GM23338 (cell line): ENCODE measurements at regions not wholly inside any gene's neighbourhood (a gene's known extent, or its start where the extent isn't known, plus 50 kb on each side); places are given as distances from the start of the nearest gene placed in this dataset.

Experiments
- ATAC-seq: fragments of 200-7000 bp; cut with Tn5 transposase; 3 replicates; pipeline ENCODE4 v1.9.1; 2020
- DNase-seq: peaks from one replicate; pipeline ENCODE4 v3.0.0-alpha.2; 2015; ENCODE audit warnings: low spot score
- H2AFZ ChIP-seq: fragments of 200-600 bp; sonication (generic); 2 replicates; pipeline ENCODE4 v1.8.0; 2016; ENCODE audit warnings: antibody characterized with exemption, mild to moderate bottlenecking, moderate library complexity
- H3F3A ChIP-seq: fragments of 200-600 bp; sonication (generic); replicated peaks from 2 replicates; pipeline ENCODE4 v1.8.0; 2017; ENCODE audit warnings: antibody characterized with exemption, mixed run types, low read depth
- H3K27ac ChIP-seq: fragments of 200-600 bp; sonication (generic); 2 replicates; pipeline ENCODE4 v1.6.1; 2016; ENCODE audit warnings: low read depth
- H3K27me3 ChIP-seq: fragments of 200-600 bp; sonication (generic); 2 replicates; pipeline ENCODE4 v1.8.0; 2016; ENCODE audit warnings: mild to moderate bottlenecking, mixed run types, moderate library complexity; ENCODE audit not compliant: insufficient read depth
- H3K36me3 ChIP-seq: fragments of 200-600 bp; sonication (generic); 2 replicates; pipeline ENCODE4 v1.8.0; 2016; ENCODE audit warnings: mild to moderate bottlenecking; ENCODE audit not compliant: insufficient read depth
- H3K4me1 ChIP-seq: fragments of 200-600 bp; sonication (generic); 2 replicates; pipeline ENCODE4 v1.8.0; 2016; ENCODE audit warnings: mild to moderate bottlenecking, moderate library complexity; ENCODE audit not compliant: insufficient read depth
- H3K4me2 ChIP-seq: fragments of 200-600 bp; sonication (generic); 2 replicates; pipeline ENCODE4 v1.7.1; 2017; ENCODE audit warnings: mixed run types
- H3K4me3 ChIP-seq: fragments of 200-600 bp; sonication (generic); 2 replicates; pipeline ENCODE4 v1.6.1; 2016; ENCODE audit warnings: mixed run types
- H3K79me2 ChIP-seq: fragments of 200-600 bp; sonication (generic); replicated peaks from 2 replicates; pipeline ENCODE4 v1.8.0; 2017; ENCODE audit warnings: mild to moderate bottlenecking; ENCODE audit not compliant: insufficient read depth
- H3K9me2 ChIP-seq: fragments of 200-600 bp; sonication (generic); 2 replicates; pipeline ENCODE4 v1.8.0; 2017; ENCODE audit not compliant: insufficient read depth
- H4K20me1 ChIP-seq: fragments of 200-600 bp; sonication (generic); replicated peaks from 2 replicates; pipeline ENCODE4 v1.8.0; 2017; ENCODE audit warnings: mild to moderate bottlenecking; ENCODE audit not compliant: insufficient read depth
- H3K27ac Mint-ChIP-seq: 2 replicates; pipeline ENCODE4 v1.8.0; 2020; ENCODE audit warnings: inconsistent platforms, mild to moderate bottlenecking, moderate library complexity, mixed read lengths
- H3K27me3 Mint-ChIP-seq: 3 replicates; pipeline ENCODE4 v1.8.0; 2022; ENCODE audit warnings: low read depth, mild to moderate bottlenecking, moderate library complexity, mixed read lengths, inconsistent platforms; ENCODE audit not compliant: insufficient read depth, poor library complexity
- H3K36me3 Mint-ChIP-seq: 3 replicates; pipeline ENCODE4 v1.8.0; 2021; ENCODE audit warnings: low read depth, mild to moderate bottlenecking, inconsistent platforms, moderate library complexity, mixed read lengths
- H3K4me1 Mint-ChIP-seq: 3 replicates; pipeline ENCODE4 v1.8.0; 2020; ENCODE audit warnings: mild to moderate bottlenecking, inconsistent platforms, mixed read lengths
- H3K4me3 Mint-ChIP-seq: 3 replicates; pipeline ENCODE4 v1.8.0; 2021; ENCODE audit warnings: moderate library complexity, mild to moderate bottlenecking, inconsistent platforms, mixed read lengths
- H3K9me3 Mint-ChIP-seq: 3 replicates; pipeline ENCODE4 v1.8.0; 2020; ENCODE audit warnings: moderate library complexity, mild to moderate bottlenecking, inconsistent platforms, mixed read lengths
- CREB1 ChIP-seq: fragments of 250-450 bp; sonication (Bioruptor Pico); IDR thresholded peaks from 2 replicates; pipeline ENCODE4 v1.5.0; 2020; ENCODE audit warnings: low read depth, mild to moderate bottlenecking, moderate library complexity
- EZH2 ChIP-seq: fragments of 200-600 bp; sonication (generic); IDR thresholded peaks from one replicate; pipeline ENCODE4 v1.8.0; 2017; ENCODE audit warnings: antibody characterized with exemption, mild to moderate bottlenecking, low read depth; ENCODE audit not compliant: unreplicated experiment
- EZH2phosphoT487 ChIP-seq: fragments of 200-600 bp; sonication (generic); IDR thresholded peaks from one replicate; pipeline ENCODE4 v1.8.1; 2018; ENCODE audit warnings: antibody characterized with exemption; ENCODE audit not compliant: unreplicated experiment
- NANOG ChIP-seq: IDR thresholded peaks from 2 replicates; pipeline ENCODE4 v1.6.1; 2016; ENCODE audit warnings: antibody characterized with exemption, borderline replicate concordance
- POLR2AphosphoS5 ChIP-seq: IDR thresholded peaks from 2 replicates; pipeline ENCODE4 v1.6.1; 2016; ENCODE audit warnings: antibody characterized with exemption, low read depth
- STAT1 ChIP-seq: IDR thresholded peaks from one replicate; pipeline ENCODE4 v1.6.1; 2016; ENCODE audit warnings: antibody characterized with exemption; ENCODE audit not compliant: unreplicated experiment
- ZNF114 ChIP-seq: fragments of 250-450 bp; sonication (Bioruptor Pico); IDR thresholded peaks from 2 replicates; pipeline ENCODE4 v1.5.0; 2020; ENCODE audit warnings: mild to moderate bottlenecking, moderate library complexity
- ZNF331 ChIP-seq: fragments of 250-450 bp; sonication (Bioruptor Pico); IDR thresholded peaks from 2 replicates; pipeline ENCODE4 v1.5.0; 2020; ENCODE audit warnings: low read depth, mild to moderate bottlenecking, moderate library complexity
- TF ChIP-seq, protein P1 (sequence below), 2 experiments: fragments of 200-600 bp in 1 of 2; sonication (generic) in 1 of 2; conservative IDR thresholded peaks; 2 replicates each; pipeline versions ENCODE4 v1.5.1 to v1.6.1; 2016 to 2017; ENCODE audit warnings: antibody characterized with exemption in 2 of 2, low read depth in 2 of 2, mild to moderate bottlenecking in 2 of 2, moderate library complexity in 1 of 2
- TF ChIP-seq, protein P2 (sequence below): fragments of 250-450 bp; sonication (Bioruptor Pico); IDR thresholded peaks from 2 replicates; pipeline ENCODE4 v1.5.0; 2020; ENCODE audit warnings: mild to moderate bottlenecking, moderate library complexity
- TF ChIP-seq, protein P3 (sequence below): IDR thresholded peaks from one replicate; pipeline ENCODE4 v1.6.1; 2018; ENCODE audit warnings: antibody characterized with exemption; ENCODE audit not compliant: unreplicated experiment

DNA sequence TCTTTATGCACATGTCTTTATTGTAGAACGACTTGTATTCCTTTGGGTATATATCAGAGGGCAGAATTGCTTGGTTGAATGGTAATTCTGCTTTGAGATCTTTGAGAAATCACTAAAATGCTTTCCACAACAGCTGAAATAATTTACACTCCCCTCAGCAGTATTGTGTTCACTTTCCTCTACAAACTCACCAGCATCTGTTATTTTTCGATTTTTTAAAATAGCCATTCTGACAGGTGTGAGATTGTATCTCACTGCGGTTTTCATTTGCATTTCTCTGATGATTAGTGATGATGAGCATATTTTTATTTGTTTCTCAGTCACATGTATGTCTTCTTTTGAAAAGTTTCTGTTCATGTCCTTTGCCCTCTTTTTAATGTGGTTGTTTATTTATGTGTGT lies 459.8 kb downstream of the PABPC4L start (continued):
- TF ChIP-seq, protein P1, sequence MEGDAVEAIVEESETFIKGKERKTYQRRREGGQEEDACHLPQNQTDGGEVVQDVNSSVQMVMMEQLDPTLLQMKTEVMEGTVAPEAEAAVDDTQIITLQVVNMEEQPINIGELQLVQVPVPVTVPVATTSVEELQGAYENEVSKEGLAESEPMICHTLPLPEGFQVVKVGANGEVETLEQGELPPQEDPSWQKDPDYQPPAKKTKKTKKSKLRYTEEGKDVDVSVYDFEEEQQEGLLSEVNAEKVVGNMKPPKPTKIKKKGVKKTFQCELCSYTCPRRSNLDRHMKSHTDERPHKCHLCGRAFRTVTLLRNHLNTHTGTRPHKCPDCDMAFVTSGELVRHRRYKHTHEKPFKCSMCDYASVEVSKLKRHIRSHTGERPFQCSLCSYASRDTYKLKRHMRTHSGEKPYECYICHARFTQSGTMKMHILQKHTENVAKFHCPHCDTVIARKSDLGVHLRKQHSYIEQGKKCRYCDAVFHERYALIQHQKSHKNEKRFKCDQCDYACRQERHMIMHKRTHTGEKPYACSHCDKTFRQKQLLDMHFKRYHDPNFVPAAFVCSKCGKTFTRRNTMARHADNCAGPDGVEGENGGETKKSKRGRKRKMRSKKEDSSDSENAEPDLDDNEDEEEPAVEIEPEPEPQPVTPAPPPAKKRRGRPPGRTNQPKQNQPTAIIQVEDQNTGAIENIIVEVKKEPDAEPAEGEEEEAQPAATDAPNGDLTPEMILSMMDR (conservative IDR thresholded peaks at IDR 0.05; ENCODE audit: low read depth in 2 of 2), result no peak
- no peak for TF ChIP-seq ZNF331 (CRISPR knock-in tag)
- TF ChIP-seq, protein P2, sequence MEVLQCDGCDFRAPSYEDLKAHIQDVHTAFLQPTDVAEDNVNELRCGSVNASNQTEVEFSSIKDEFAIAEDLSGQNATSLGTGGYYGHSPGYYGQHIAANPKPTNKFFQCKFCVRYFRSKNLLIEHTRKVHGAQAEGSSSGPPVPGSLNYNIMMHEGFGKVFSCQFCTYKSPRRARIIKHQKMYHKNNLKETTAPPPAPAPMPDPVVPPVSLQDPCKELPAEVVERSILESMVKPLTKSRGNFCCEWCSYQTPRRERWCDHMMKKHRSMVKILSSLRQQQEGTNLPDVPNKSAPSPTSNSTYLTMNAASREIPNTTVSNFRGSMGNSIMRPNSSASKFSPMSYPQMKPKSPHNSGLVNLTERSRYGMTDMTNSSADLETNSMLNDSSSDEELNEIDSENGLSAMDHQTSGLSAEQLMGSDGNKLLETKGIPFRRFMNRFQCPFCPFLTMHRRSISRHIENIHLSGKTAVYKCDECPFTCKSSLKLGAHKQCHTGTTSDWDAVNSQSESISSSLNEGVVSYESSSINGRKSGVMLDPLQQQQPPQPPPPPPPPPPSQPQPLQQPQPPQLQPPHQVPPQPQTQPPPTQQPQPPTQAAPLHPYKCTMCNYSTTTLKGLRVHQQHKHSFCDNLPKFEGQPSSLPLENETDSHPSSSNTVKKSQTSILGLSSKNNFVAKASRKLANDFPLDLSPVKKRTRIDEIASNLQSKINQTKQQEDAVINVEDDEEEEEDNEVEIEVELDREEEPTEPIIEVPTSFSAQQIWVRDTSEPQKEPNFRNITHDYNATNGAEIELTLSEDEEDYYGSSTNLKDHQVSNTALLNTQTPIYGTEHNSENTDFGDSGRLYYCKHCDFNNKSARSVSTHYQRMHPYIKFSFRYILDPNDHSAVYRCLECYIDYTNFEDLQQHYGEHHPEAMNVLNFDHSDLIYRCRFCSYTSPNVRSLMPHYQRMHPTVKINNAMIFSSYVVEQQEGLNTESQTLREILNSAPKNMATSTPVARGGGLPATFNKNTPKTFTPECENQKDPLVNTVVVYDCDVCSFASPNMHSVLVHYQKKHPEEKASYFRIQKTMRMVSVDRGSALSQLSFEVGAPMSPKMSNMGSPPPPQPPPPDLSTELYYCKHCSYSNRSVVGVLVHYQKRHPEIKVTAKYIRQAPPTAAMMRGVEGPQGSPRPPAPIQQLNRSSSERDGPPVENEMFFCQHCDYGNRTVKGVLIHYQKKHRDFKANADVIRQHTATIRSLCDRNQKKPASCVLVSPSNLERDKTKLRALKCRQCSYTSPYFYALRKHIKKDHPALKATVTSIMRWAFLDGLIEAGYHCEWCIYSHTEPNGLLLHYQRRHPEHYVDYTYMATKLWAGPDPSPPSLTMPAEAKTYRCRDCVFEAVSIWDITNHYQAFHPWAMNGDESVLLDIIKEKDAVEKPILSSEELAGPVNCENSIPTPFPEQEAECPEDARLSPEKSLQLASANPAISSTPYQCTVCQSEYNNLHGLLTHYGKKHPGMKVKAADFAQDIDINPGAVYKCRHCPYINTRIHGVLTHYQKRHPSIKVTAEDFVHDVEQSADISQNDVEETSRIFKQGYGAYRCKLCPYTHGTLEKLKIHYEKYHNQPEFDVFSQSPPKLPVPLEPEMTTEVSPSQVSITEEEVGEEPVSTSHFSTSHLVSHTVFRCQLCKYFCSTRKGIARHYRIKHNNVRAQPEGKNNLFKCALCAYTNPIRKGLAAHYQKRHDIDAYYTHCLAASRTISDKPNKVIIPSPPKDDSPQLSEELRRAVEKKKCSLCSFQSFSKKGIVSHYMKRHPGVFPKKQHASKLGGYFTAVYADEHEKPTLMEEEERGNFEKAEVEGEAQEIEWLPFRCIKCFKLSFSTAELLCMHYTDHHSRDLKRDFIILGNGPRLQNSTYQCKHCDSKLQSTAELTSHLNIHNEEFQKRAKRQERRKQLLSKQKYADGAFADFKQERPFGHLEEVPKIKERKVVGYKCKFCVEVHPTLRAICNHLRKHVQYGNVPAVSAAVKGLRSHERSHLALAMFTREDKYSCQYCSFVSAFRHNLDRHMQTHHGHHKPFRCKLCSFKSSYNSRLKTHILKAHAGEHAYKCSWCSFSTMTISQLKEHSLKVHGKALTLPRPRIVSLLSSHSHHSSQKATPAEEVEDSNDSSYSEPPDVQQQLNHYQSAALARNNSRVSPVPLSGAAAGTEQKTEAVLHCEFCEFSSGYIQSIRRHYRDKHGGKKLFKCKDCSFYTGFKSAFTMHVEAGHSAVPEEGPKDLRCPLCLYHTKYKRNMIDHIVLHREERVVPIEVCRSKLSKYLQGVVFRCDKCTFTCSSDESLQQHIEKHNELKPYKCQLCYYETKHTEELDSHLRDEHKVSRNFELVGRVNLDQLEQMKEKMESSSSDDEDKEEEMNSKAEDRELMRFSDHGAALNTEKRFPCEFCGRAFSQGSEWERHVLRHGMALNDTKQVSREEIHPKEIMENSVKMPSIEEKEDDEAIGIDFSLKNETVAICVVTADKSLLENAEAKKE, result no peak
- TF ChIP-seq EZH2, result no peak
- no peak for TF ChIP-seq ZNF114 (CRISPR knock-in tag)

DNA sequence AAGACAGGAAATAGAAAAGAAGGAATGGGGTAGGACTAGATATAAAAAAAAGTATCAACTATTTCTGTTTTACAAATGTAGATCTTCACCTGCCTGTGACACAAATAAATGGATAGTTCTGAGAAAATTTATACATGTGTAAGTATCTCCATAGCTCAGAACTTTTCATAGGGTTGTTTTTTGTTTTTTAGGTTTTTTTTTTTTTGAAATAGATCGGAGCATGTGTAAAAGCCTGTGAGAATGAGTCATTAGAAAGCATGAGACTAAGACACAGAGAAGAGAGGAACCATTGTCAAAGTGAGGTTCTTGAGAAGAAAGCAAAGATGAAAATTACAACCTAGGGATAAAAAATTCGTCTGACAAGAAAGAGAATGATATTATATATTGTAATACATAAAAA lies 481.6 kb downstream of the PABPC4L start:
- no peaks in the 10 kb centered on the region for H3K27me3 Mint-ChIP-seq
- no peak overlapping the region for H3K4me3 Mint-ChIP-seq
- TF ChIP-seq CREB1 (no peak), EZH2phosphoT487 (no peak), ZNF331 (CRISPR knock-in tag) (no peak), POLR2AphosphoS5 (no peak), STAT1 (no peak), EZH2 (no peak), NANOG (no peak)
- TF ChIP-seq, protein P3, sequence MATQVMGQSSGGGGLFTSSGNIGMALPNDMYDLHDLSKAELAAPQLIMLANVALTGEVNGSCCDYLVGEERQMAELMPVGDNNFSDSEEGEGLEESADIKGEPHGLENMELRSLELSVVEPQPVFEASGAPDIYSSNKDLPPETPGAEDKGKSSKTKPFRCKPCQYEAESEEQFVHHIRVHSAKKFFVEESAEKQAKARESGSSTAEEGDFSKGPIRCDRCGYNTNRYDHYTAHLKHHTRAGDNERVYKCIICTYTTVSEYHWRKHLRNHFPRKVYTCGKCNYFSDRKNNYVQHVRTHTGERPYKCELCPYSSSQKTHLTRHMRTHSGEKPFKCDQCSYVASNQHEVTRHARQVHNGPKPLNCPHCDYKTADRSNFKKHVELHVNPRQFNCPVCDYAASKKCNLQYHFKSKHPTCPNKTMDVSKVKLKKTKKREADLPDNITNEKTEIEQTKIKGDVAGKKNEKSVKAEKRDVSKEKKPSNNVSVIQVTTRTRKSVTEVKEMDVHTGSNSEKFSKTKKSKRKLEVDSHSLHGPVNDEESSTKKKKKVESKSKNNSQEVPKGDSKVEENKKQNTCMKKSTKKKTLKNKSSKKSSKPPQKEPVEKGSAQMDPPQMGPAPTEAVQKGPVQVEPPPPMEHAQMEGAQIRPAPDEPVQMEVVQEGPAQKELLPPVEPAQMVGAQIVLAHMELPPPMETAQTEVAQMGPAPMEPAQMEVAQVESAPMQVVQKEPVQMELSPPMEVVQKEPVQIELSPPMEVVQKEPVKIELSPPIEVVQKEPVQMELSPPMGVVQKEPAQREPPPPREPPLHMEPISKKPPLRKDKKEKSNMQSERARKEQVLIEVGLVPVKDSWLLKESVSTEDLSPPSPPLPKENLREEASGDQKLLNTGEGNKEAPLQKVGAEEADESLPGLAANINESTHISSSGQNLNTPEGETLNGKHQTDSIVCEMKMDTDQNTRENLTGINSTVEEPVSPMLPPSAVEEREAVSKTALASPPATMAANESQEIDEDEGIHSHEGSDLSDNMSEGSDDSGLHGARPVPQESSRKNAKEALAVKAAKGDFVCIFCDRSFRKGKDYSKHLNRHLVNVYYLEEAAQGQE, result no peak

More for the DNA sequence above, 481.6 kb downstream of the PABPC4L start:
- Mint-ChIP-seq H3K27ac (no peak overlapping the region), H3K9me3 (no peaks in the 10 kb centered on the region), H3K36me3 (no peaks in the 10 kb centered on the region), H3K4me1 (no peaks in the 10 kb centered on the region)
- H3F3A ChIP-seq, result no peaks in the 10 kb centered on the region
- no peaks in the 10 kb centered on the region for H3K9me2 ChIP-seq
- H3K36me3 ChIP-seq, result no peaks in the 10 kb centered on the region
- no peak overlapping the region for H3K27ac ChIP-seq
- H3K4me3 ChIP-seq, result no peak overlapping the region
- H3K4me1 ChIP-seq, result no peaks in the 10 kb centered on the region
- H4K20me1 ChIP-seq, result no peaks in the 10 kb centered on the region
- no peak overlapping the region for H2AFZ ChIP-seq
- ATAC-seq (no peak), DNase-seq (no peak)
- H3K27me3 ChIP-seq, result no peaks in the 10 kb centered on the region
- no peak overlapping the region for H3K4me2 ChIP-seq
- no peaks in the 10 kb centered on the region for H3K79me2 ChIP-seq
